B cell (primary cell): ENCODE measurements at regions not wholly inside any gene's neighbourhood (a gene's known extent, or its start where the extent isn't known, plus 50 kb on each side); places are given as distances from the start of the nearest gene placed in this dataset.

ENCODE experiments used
- ATAC-seq: fragments of 200-7000 bp; cut with Tn5 transposase; one replicate; pipeline ENCODE4 v1.10.0; 2021; ENCODE audit warnings: low read depth, mild to moderate bottlenecking, moderate number of reproducible peaks, moderate library complexity
- CTCF ChIA-PET: fragments of 350-600 bp; sonication (Branson Sonifier 250); formaldehyde crosslinking; loops from one replicate; lab custom pipeline; 2021; ENCODE audit warnings: antibody characterized with exemption, inconsistent platforms; lab: Charles Lee
- POLR2A ChIA-PET: fragments of 350-600 bp; sonication (Branson Sonifier 250); formaldehyde crosslinking; loops from one replicate; lab custom pipeline; 2021; ENCODE audit warnings: antibody characterized with exemption; lab: Charles Lee
- DNase-seq: peaks from one replicate; pipeline ENCODE4 v3.0.0; 2013
- H2AFZ ChIP-seq: 2 replicates; pipeline ENCODE4 v1.6.1; 2012; ENCODE audit warnings: mild to moderate bottlenecking, low read depth, low read length; ENCODE audit not compliant: insufficient read depth, poor library complexity, severe bottlenecking
- H3K27ac ChIP-seq, 2 donors: 1 replicate in 1 of 2; 2 replicates in 1 of 2; pipeline ENCODE4 v1.5.1; 2012 to 2013; ENCODE audit warnings: low read length in 2 of 2, mild to moderate bottlenecking in 2 of 2, moderate library complexity in 1 of 2
- H3K27me3 ChIP-seq, 4 experiments: fragments of 200-600 bp in 1 of 4; sonication (generic) in 1 of 4; replicated peaks in 1 of 4; 1 replicate in 2 of 4; 2 replicates in 2 of 4; pipeline versions ENCODE4 v1.6.1 to v1.7.0; 2013 to 2016; ENCODE audit warnings: low read length in 3 of 4, mild to moderate bottlenecking in 2 of 4, mixed read lengths in 1 of 4, moderate library complexity in 1 of 4; ENCODE audit not compliant: insufficient read depth in 4 of 4, control insufficient read depth in 3 of 4; ENCODE audit errors: control extremely low read depth in 1 of 4
- H3K36me3 ChIP-seq, 2 experiments: replicated peaks in 1 of 2; 1 replicate in 1 of 2; 2 replicates in 1 of 2; pipeline versions ENCODE4 v1.6.1 to v1.7.1; 2013; ENCODE audit warnings: low read length in 1 of 2; ENCODE audit not compliant: insufficient read depth in 2 of 2, control insufficient read depth in 1 of 2; ENCODE audit errors: control extremely low read depth in 1 of 2, extremely low read depth in 1 of 2
- H3K4me1 ChIP-seq, 2 donors: fragments of 200-600 bp in 1 of 2; sonication (generic) in 1 of 2; 1 replicate in 1 of 2; 2 replicates in 1 of 2; pipeline versions ENCODE4 v1.5.1 to v1.6.1; 2013 to 2017; ENCODE audit warnings: low read length in 2 of 2; ENCODE audit not compliant: control insufficient read depth in 2 of 2, insufficient read depth in 2 of 2
- H3K4me2 ChIP-seq: replicated peaks from 2 replicates; pipeline ENCODE3; 2012; ENCODE audit warnings: mild to moderate bottlenecking, low read depth, low read length; ENCODE audit not compliant: poor library complexity, severe bottlenecking
- H3K4me3 ChIP-seq, 5 experiments: fragments of 200-600 bp in 1 of 5; sonication (generic) in 1 of 5; 1 replicate in 3 of 5; 2 replicates in 2 of 5; pipeline versions ENCODE4 v1.5.1 to v1.7.0; 2011 to 2016; ENCODE audit warnings: low read length in 4 of 5, mild to moderate bottlenecking in 4 of 5, low read depth in 2 of 5, control low read depth in 1 of 5, moderate library complexity in 1 of 5; ENCODE audit not compliant: insufficient read depth in 1 of 5; ENCODE audit errors: control extremely low read depth in 1 of 5, extremely low read depth in 1 of 5
- H3K79me2 ChIP-seq: fragments of 200-600 bp; sonication (generic); one replicate; pipeline ENCODE4 v1.6.0; 2016; ENCODE audit warnings: low read length; ENCODE audit not compliant: control insufficient read depth, insufficient read depth
- H3K9ac ChIP-seq: fragments of 200-600 bp; sonication (generic); 2 replicates; pipeline ENCODE4 v1.6.1; 2017; ENCODE audit warnings: mild to moderate bottlenecking, low read length, moderate library complexity
- H3K9me3 ChIP-seq, 3 donors: one replicate each; pipeline versions ENCODE4 v1.6.1 to v1.7.1; 2013; ENCODE audit warnings: low read length in 2 of 3; ENCODE audit not compliant: control insufficient read depth in 2 of 3, insufficient read depth in 1 of 3; ENCODE audit errors: control extremely low read depth in 1 of 3
- H4K20me1 ChIP-seq: 2 replicates; pipeline ENCODE4 v1.6.0; 2012; ENCODE audit warnings: mild to moderate bottlenecking, low read length; ENCODE audit not compliant: insufficient read depth, control insufficient read depth, poor library complexity, severe bottlenecking
- H3K27ac Mint-ChIP-seq: one replicate; pipeline ENCODE4 v1.8.0; 2021; ENCODE audit warnings: mixed read lengths
- H3K27me3 Mint-ChIP-seq: one replicate; pipeline ENCODE4 v1.8.0; 2021; ENCODE audit warnings: mixed read lengths
- H3K4me1 Mint-ChIP-seq: one replicate; pipeline ENCODE4 v1.8.0; 2021; ENCODE audit warnings: mixed read lengths
- H3K4me3 Mint-ChIP-seq: one replicate; pipeline ENCODE4 v1.8.0; 2021; ENCODE audit warnings: mixed read lengths
- H3K9me3 Mint-ChIP-seq: one replicate; pipeline ENCODE4 v1.8.0; 2022; ENCODE audit warnings: mixed read lengths; ENCODE audit not compliant: insufficient read depth
- CTCF ChIP-seq: fragments of 200-600 bp; IDR thresholded peaks from one replicate; pipeline ENCODE4 v1.8.0; 2022; ENCODE audit warnings: antibody characterized with exemption, mild to moderate bottlenecking
- EZH2 ChIP-seq: IDR thresholded peaks from 2 replicates; pipeline ENCODE4 v1.6.1; 2012; ENCODE audit warnings: borderline replicate concordance, low read depth, mild to moderate bottlenecking, moderate library complexity, low read length; ENCODE audit not compliant: insufficient read depth, poor library complexity, severe bottlenecking
- WGBS: methylation state at CpG from one replicate; pipeline ENCODE4 v1.1.5; 2013; ENCODE audit warnings: missing lambda C conversion rate; ENCODE audit not compliant: insufficient coverage; 5-methylcytosine and 5-hydroxymethylcytosine counted together
- intact Hi-C: fragments of 100-400 bp; cut with micrococcal nuclease; formaldehyde crosslinking; loops from one replicate; pipeline ENCODE4 v1.10.0; 2022

GRCh38 chr3:40876496-40876895 lies 322.8 kb upstream of the CTNNB1 start:
- H3K27ac ChIP-seq = no peak overlapping the region
- no peaks in the 10 kb centered on the region for H4K20me1 ChIP-seq
- H3K4me2 ChIP-seq = no peak overlapping the region
- TF ChIP-seq EZH2 (no peak), CTCF (no peak)
- no peaks in the 10 kb centered on the region for H3K36me3 ChIP-seq
- H3K79me2 ChIP-seq = no peaks in the 10 kb centered on the region
- no peak overlapping the region for H2AFZ ChIP-seq
- DNase-seq = no peak
- H3K9me3 Mint-ChIP-seq = no peaks in the 10 kb centered on the region
- no peak overlapping the region for H3K9ac ChIP-seq
- 100% methylated on average over 2 of the region's 2 CpGs for WGBS
- ChIA-PET CTCF (no interaction called here), POLR2A (no interaction called here)
- no peaks in the 10 kb centered on the region for H3K4me1 Mint-ChIP-seq
- H3K9me3 ChIP-seq = no peaks in the 10 kb centered on the region
- H3K27me3 ChIP-seq = no peaks in the 10 kb centered on the region
- no peak for ATAC-seq
- H3K27ac Mint-ChIP-seq = no peak overlapping the region
- no peaks in the 10 kb centered on the region for H3K4me1 ChIP-seq
- intact Hi-C loops = no loop called here
- H3K4me3 ChIP-seq = no peak overlapping the region
- no peaks in the 10 kb centered on the region for H3K27me3 Mint-ChIP-seq
- H3K4me3 Mint-ChIP-seq = no peak overlapping the region

GRCh38 chr3:40877631-40878463 lies 321.5 kb upstream of the CTNNB1 start:
- H3K9me3 ChIP-seq = no peaks in the 10 kb centered on the region
- H3K27ac ChIP-seq = no peak overlapping the region
- WGBS = 95% methylated on average over 8 of the region's 11 CpGs
- H3K9ac ChIP-seq = no peak overlapping the region
- H3K79me2 ChIP-seq = no peaks in the 10 kb centered on the region
- ChIA-PET CTCF (no interaction called here), POLR2A (no interaction called here)
- H3K4me3 ChIP-seq = no peak overlapping the region
- Mint-ChIP-seq H3K4me3 (no peak overlapping the region), H3K27me3 (no peaks in the 10 kb centered on the region), H3K27ac (no peak overlapping the region), H3K9me3 (no peaks in the 10 kb centered on the region), H3K4me1 (no peaks in the 10 kb centered on the region)
- ATAC-seq (no peak), DNase-seq (no peak)
- intact Hi-C loops = no loop called here
- H4K20me1 ChIP-seq = no peaks in the 10 kb centered on the region
- no peak overlapping the region for H2AFZ ChIP-seq
- no peaks in the 10 kb centered on the region for H3K27me3 ChIP-seq
- H3K4me1 ChIP-seq = no peaks in the 10 kb centered on the region
- H3K36me3 ChIP-seq = no peaks in the 10 kb centered on the region
- TF ChIP-seq EZH2 (no peak), CTCF (no peak)
- H3K4me2 ChIP-seq = no peak overlapping the region
